A673 (cell line): ENCODE measurements at regions not wholly inside any gene's neighbourhood (a gene's known extent, or its start where the extent isn't known, plus 50 kb on each side); places are given as distances from the start of the nearest gene placed in this dataset.

Experiments used
- EZH2 ChIP-seq: fragments of 200-600 bp; sonication (generic); IDR thresholded peaks from 2 replicates; pipeline ENCODE4 v1.6.1; 2017; ENCODE audit warnings: borderline replicate concordance, low read depth, mild to moderate bottlenecking, mixed read lengths, antibody characterized with exemption, low read length; ENCODE audit not compliant: poor library complexity, severe bottlenecking
- TF ChIP-seq, protein P1 (sequence below): fragments of 300-800, 200-600 bp; sonication (generic); conservative IDR thresholded peaks from 2 replicates; pipeline ENCODE4 v1.5.1; 2017; ENCODE audit warnings: low read depth, mild to moderate bottlenecking, antibody characterized with exemption, low read length, moderate library complexity, mixed read lengths

DNA sequence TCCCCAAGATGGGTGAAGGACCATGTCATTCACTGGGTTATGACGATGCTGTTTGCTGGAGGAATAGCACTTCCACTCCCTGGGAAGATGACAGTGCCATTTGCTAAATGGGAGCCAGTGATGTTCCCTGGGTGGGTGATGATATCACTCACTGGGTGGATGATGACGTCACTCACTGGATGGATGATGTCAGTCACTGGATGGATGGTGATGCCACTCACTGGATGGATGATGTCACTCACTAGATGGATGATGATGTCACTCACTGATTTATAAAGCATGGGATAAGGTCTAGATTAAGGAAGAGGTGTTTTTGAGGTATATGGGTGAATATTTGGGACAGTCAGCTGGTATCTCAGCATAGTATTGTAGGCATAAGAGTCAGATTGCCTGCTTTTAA is 457.2 kb downstream of the AJAP1 start:
- TF ChIP-seq, protein P1, sequence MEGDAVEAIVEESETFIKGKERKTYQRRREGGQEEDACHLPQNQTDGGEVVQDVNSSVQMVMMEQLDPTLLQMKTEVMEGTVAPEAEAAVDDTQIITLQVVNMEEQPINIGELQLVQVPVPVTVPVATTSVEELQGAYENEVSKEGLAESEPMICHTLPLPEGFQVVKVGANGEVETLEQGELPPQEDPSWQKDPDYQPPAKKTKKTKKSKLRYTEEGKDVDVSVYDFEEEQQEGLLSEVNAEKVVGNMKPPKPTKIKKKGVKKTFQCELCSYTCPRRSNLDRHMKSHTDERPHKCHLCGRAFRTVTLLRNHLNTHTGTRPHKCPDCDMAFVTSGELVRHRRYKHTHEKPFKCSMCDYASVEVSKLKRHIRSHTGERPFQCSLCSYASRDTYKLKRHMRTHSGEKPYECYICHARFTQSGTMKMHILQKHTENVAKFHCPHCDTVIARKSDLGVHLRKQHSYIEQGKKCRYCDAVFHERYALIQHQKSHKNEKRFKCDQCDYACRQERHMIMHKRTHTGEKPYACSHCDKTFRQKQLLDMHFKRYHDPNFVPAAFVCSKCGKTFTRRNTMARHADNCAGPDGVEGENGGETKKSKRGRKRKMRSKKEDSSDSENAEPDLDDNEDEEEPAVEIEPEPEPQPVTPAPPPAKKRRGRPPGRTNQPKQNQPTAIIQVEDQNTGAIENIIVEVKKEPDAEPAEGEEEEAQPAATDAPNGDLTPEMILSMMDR, result no peak
- no peak for TF ChIP-seq EZH2
